HCT116 (cell line): ENCODE measurements at regions not wholly inside any gene's neighbourhood (a gene's known extent, or its start where the extent isn't known, plus 50 kb on each side); places are given as distances from the start of the nearest gene placed in this dataset.

Source experiments
- ATAC-seq: fragments of 200-7000 bp; cut with Tn5 transposase; 2 replicates; pipeline ENCODE4 v1.9.1; 2020; ENCODE audit warnings: mild to moderate bottlenecking, moderate library complexity
- BruUV-seq: library from RNA; stranded (reverse); fragments of 400-500 nt; replicated peaks from 2 replicates; lab custom pipeline; 2021; lab: Mats Ljungman, UMichigan
- CTCF ChIA-PET: fragments of 300-600 bp; sonication (Branson Sonifier 250); formaldehyde crosslinking; loops from one replicate; lab custom pipeline; 2021; ENCODE audit warnings: antibody characterized with exemption; lab: Charles Lee
- POLR2A ChIA-PET: fragments of 300-600, 350-600 bp; sonication (Branson Sonifier 250); formaldehyde crosslinking; loops from one replicate; lab custom pipeline; 2021; ENCODE audit warnings: antibody characterized with exemption; lab: Charles Lee
- RAD21 ChIA-PET, 2 experiments: fragments of 300-600 bp; sonication (Branson Sonifier 250); formaldehyde crosslinking; loops; one replicate each; lab custom pipeline; 2023; ENCODE audit warnings: low total read pairs in 2 of 2; ENCODE audit not compliant: uncharacterized antibody in 2 of 2, unreplicated experiment in 2 of 2, low non-redundant PET in 1 of 2; lab: Charles Lee
- DNase-seq: peaks from one replicate; pipeline ENCODE4 v3.0.0-alpha.2; 2010; ENCODE audit warnings: low read depth, low spot score
- H2AFZ ChIP-seq: fragments of 200-600 bp; shearing (Covaris generic), sonication (generic); 2 replicates; pipeline ENCODE4 v1.6.1; 2017; ENCODE audit warnings: low read depth, mixed run types, mixed read lengths, antibody characterized with exemption, low read length; ENCODE audit not compliant: poor library complexity, severe bottlenecking
- H3K27ac ChIP-seq: 2 replicates; pipeline ENCODE4 v1.5.1; 2012; ENCODE audit warnings: low read depth, low read length
- H3K27me3 ChIP-seq: fragments of 200-600 bp; sonication (generic); 2 replicates; pipeline ENCODE4 v1.6.1; 2016; ENCODE audit warnings: mixed run types, low read length, mixed read lengths; ENCODE audit not compliant: insufficient read depth
- H3K36me3 ChIP-seq, 2 experiments: fragments of 200-500 bp in 1 of 2; fragments of 200-600 bp in 1 of 2; sonication (Bioruptor generic) in 1 of 2; sonication (generic) in 1 of 2; 2 replicates each; pipeline versions ENCODE4 v1.5.1 to v1.6.1; 2014 to 2016; ENCODE audit warnings: low read length in 2 of 2, inconsistent platforms in 1 of 2, mixed read lengths in 1 of 2, mixed run types in 1 of 2; ENCODE audit not compliant: insufficient read depth in 2 of 2, control insufficient read depth in 1 of 2
- H3K4me1 ChIP-seq, 2 experiments: fragments of 200-600 bp in 1 of 2; sonication (generic) in 1 of 2; 2 replicates each; pipeline versions ENCODE4 v1.5.1 to v1.6.1; 2012 to 2017; ENCODE audit warnings: low read length in 2 of 2, inconsistent platforms in 1 of 2, mild to moderate bottlenecking in 1 of 2, mixed read lengths in 1 of 2, mixed run types in 1 of 2, moderate library complexity in 1 of 2; ENCODE audit not compliant: insufficient read depth in 2 of 2, control insufficient read depth in 1 of 2
- H3K4me2 ChIP-seq: fragments of 200-600 bp; sonication (generic); 2 replicates; pipeline ENCODE4 v1.6.1; 2017; ENCODE audit warnings: mixed run types, low read length, mixed read lengths
- H3K4me3 ChIP-seq, 2 experiments: fragments of 200-600 bp in 1 of 2; sonication (generic) in 1 of 2; replicated peaks in 1 of 2; 2 replicates each; pipeline ENCODE4 v1.5.1; 2011 to 2016; ENCODE audit warnings: low read length in 2 of 2, control low read depth in 1 of 2, low read depth in 1 of 2, mild to moderate bottlenecking in 1 of 2, mixed read lengths in 1 of 2, mixed run types in 1 of 2
- H3K79me2 ChIP-seq: fragments of 200-600 bp; sonication (generic); 2 replicates; pipeline ENCODE4 v1.6.1; 2017; ENCODE audit warnings: mild to moderate bottlenecking, mixed run types, low read length, moderate library complexity, mixed read lengths; ENCODE audit not compliant: insufficient read depth
- H3K9ac ChIP-seq: fragments of 200-600 bp; sonication (generic); 2 replicates; pipeline ENCODE4 v1.6.1; 2016; ENCODE audit warnings: low read length, mixed read lengths
- H3K9me2 ChIP-seq: fragments of 200-600 bp; sonication (generic), shearing (Covaris generic); 2 replicates; pipeline ENCODE4 v1.6.1; 2017; ENCODE audit warnings: mixed run types, mild to moderate bottlenecking, moderate library complexity; ENCODE audit not compliant: insufficient read depth
- H3K9me3 ChIP-seq, 2 experiments: fragments of 200-500 bp in 1 of 2; fragments of 200-600 bp in 1 of 2; sonication (Bioruptor generic) in 1 of 2; sonication (generic) in 1 of 2; 2 replicates each; pipeline ENCODE4 v1.6.1; 2014 to 2017; ENCODE audit warnings: low read length in 2 of 2, mixed read lengths in 2 of 2, inconsistent platforms in 1 of 2, low read depth in 1 of 2, mild to moderate bottlenecking in 1 of 2, mixed run types in 1 of 2, moderate library complexity in 1 of 2; ENCODE audit not compliant: control insufficient read depth in 1 of 2, insufficient read depth in 1 of 2
- H4K20me1 ChIP-seq: fragments of 200-600 bp; sonication (generic), shearing (Covaris generic); 2 replicates; pipeline ENCODE4 v1.6.1; 2017; ENCODE audit warnings: mixed run types, mild to moderate bottlenecking, moderate library complexity; ENCODE audit not compliant: insufficient read depth
- CTCF ChIP-seq, 3 experiments: fragments of 200-600 bp in 1 of 3; sonication (generic) in 1 of 3; IDR thresholded peaks in 2 of 3; conservative IDR thresholded peaks in 1 of 3; 2 replicates each; pipeline ENCODE4 v1.5.1; 2012 to 2017; ENCODE audit warnings: low read depth in 2 of 3, low read length in 2 of 3, antibody characterized with exemption in 1 of 3, borderline replicate concordance in 1 of 3, control low read depth in 1 of 3, mild to moderate bottlenecking in 1 of 3, mixed read lengths in 1 of 3, mixed run types in 1 of 3, moderate library complexity in 1 of 3; ENCODE audit not compliant: insufficient read depth in 1 of 3
- EGR1 ChIP-seq: IDR thresholded peaks from 2 replicates; pipeline ENCODE4 v1.6.1; 2012; ENCODE audit warnings: low read depth
- EZH2 ChIP-seq: fragments of 200-600 bp; sonication (generic); IDR thresholded peaks from 2 replicates; pipeline ENCODE4 v1.6.1; 2017; ENCODE audit warnings: antibody characterized with exemption, mixed run types
- EZH2phosphoT487 ChIP-seq: fragments of 200-600 bp; IDR thresholded peaks from 2 replicates; pipeline ENCODE4 v1.6.1; 2018; ENCODE audit warnings: antibody characterized with exemption, borderline replicate concordance
- JUND ChIP-seq: IDR thresholded peaks from 2 replicates; pipeline ENCODE4 v1.6.1; 2012
- POLR2A ChIP-seq: IDR thresholded peaks from 2 replicates; pipeline ENCODE4 v1.7.0; 2011; ENCODE audit warnings: borderline replicate concordance; ENCODE audit not compliant: insufficient read depth, insufficient read length; ENCODE audit errors: extremely low read depth
- POLR2AphosphoS5 ChIP-seq: IDR thresholded peaks from 2 replicates; pipeline ENCODE4 v1.6.1; 2011; ENCODE audit warnings: mild to moderate bottlenecking, low read depth, low read length, moderate library complexity
- RAD21 ChIP-seq: IDR thresholded peaks from 2 replicates; pipeline ENCODE4 v1.6.1; 2012; ENCODE audit warnings: low read depth, mild to moderate bottlenecking
- SIN3A ChIP-seq: IDR thresholded peaks from 2 replicates; pipeline ENCODE4 v1.6.1; 2012; ENCODE audit warnings: low read depth
- SP1 ChIP-seq: IDR thresholded peaks from 2 replicates; pipeline ENCODE4 v1.6.1; 2012; ENCODE audit warnings: low read depth
- TCF7L2 ChIP-seq: IDR thresholded peaks from 2 replicates; pipeline ENCODE4 v1.7.0; 2011; ENCODE audit warnings: borderline replicate concordance, inconsistent platforms; ENCODE audit not compliant: insufficient read depth, insufficient read length; ENCODE audit errors: extremely low read depth
- YY1 ChIP-seq: IDR thresholded peaks from 2 replicates; pipeline ENCODE4 v1.6.1; 2011; ENCODE audit warnings: low read length, low read depth, moderate library complexity, mild to moderate bottlenecking; ENCODE audit not compliant: insufficient replicate concordance; ENCODE audit errors: extremely low read depth
- ZFX ChIP-seq: fragments of 450-650 bp; IDR thresholded peaks from 2 replicates; pipeline ENCODE4 v1.6.1; 2017
- ZNF274 ChIP-seq: fragments of 200-500 bp; sonication (Bioruptor generic); IDR thresholded peaks from 2 replicates; pipeline ENCODE4 v1.6.1; 2014; ENCODE audit warnings: mild to moderate bottlenecking, low read depth, low read length, inconsistent platforms
- intact Hi-C: fragments of 100-400 bp; cut with micrococcal nuclease; formaldehyde crosslinking; loops from 2 replicates; pipeline ENCODE4 v1.10.0; 2022

DNA sequence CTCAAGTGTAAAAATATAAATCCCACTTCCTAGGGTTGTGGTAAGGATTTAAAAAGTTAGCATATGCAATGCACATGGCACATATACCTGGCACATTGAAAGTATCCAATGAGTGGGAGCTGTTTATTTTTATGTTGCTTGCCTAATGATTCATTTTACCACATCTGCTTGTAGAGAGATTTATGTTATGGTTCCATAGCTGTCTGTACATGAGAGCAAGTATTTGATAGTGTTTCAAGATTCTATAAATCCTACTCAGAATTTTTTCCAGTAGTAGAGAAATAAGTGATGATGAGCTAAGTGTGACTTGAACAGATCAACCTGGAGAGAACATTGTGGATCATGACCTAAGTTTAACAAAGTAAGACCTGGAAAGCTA, 125.3 kb upstream of the SPTLC3 start:
- Histone ChIP-seq H3K9me2 (no peaks in the 10 kb centered on the region), H3K9me3 (peaks cover 0 to 7% of the 10 kb centered on the region in 2 experiments; a peak in 1 of 4 replicates), H3K27ac (no peak overlapping the region), H3K79me2 (no peaks in the 10 kb centered on the region), H3K27me3 (no peaks in the 10 kb centered on the region), H3K9ac (no peak overlapping the region), H4K20me1 (no peaks in the 10 kb centered on the region), H3K4me1 (no peaks in the 10 kb centered on the region), H3K4me2 (no peak overlapping the region), H3K4me3 (no peak overlapping the region), H3K36me3 (no peaks in the 10 kb centered on the region), H2AFZ (no peak overlapping the region)
- ChIA-PET POLR2A (no interaction called here), RAD21 (no interaction called here), CTCF (no interaction called here)
- TF ChIP-seq ZFX: no peak
- no peak for TF ChIP-seq POLR2AphosphoS5
- TF ChIP-seq CTCF (IDR thresholded peaks at IDR 0.05 in 2 of 3, conservative IDR thresholded peaks at IDR 0.05 in 1 of 3; ENCODE audit: borderline replicate concordance in 1 of 3, insufficient read depth in 1 of 3, low read depth in 2 of 3, low read length in 2 of 3): no peak
- TF ChIP-seq TCF7L2: no peak
- no peak for TF ChIP-seq YY1
- no peak for TF ChIP-seq ZNF274
- no peak for TF ChIP-seq EGR1
- no peak for TF ChIP-seq RAD21
- no peak for TF ChIP-seq POLR2A
- TF ChIP-seq JUND: no peak
- no peak for TF ChIP-seq EZH2phosphoT487
- no peak for TF ChIP-seq EZH2
- TF ChIP-seq SP1: no peak
- TF ChIP-seq SIN3A: no peak
- ATAC-seq (no peak), DNase-seq (no peak)
- intact Hi-C loops: no loop called here
- BruUV-seq: no TSS peak
